Activated T-helper 17 cell treated with anti-CD3 and anti-CD28 coated beads, Interleukin-2, amount 50 U/mL, for 72 hours (primary cell): ENCODE measurements at regions not wholly inside any gene's neighbourhood (a gene's known extent, or its start where the extent isn't known, plus 50 kb on each side); places are given as distances from the start of the nearest gene placed in this dataset.

Source experiments
- ATAC-seq: fragments of 150-1000 bp; cut with Tn5 transposase; replicated peaks from 2 replicates; pipeline ENCODE4 v1.10.0; 2021; ENCODE audit warnings: mild to moderate bottlenecking, moderate library complexity
- H3K27ac Mint-ChIP-seq: one replicate; pipeline ENCODE4 v1.8.0; 2022; ENCODE audit warnings: mixed read lengths
- H3K27me3 Mint-ChIP-seq: one replicate; pipeline ENCODE4 v1.8.0; 2022; ENCODE audit warnings: mixed read lengths
- H3K36me3 Mint-ChIP-seq: one replicate; pipeline ENCODE4 v1.8.0; 2022; ENCODE audit warnings: low read depth, mild to moderate bottlenecking, mixed read lengths
- H3K4me1 Mint-ChIP-seq: one replicate; pipeline ENCODE4 v1.8.0; 2022; ENCODE audit warnings: mixed read lengths
- H3K4me3 Mint-ChIP-seq: one replicate; pipeline ENCODE4 v1.8.0; 2022; ENCODE audit warnings: mild to moderate bottlenecking, mixed read lengths
- H3K9me3 Mint-ChIP-seq: one replicate; pipeline ENCODE4 v1.8.0; 2022; ENCODE audit warnings: mixed read lengths

GRCh38 chr9:95607507-95607906, 90.7 kb upstream of the PTCH1 start:
- Mint-ChIP-seq H3K36me3 (no peaks in the 10 kb centered on the region), H3K27ac (no peak overlapping the region), H3K4me3 (no peak overlapping the region), H3K27me3 (no peaks in the 10 kb centered on the region), H3K4me1 (no peaks in the 10 kb centered on the region), H3K9me3 (no peaks in the 10 kb centered on the region)
- no peak for ATAC-seq

GRCh38 chr9:95606489-95607350, 89.9 kb upstream of the PTCH1 start:
- ATAC-seq, result no peak
- Mint-ChIP-seq H3K36me3 (no peaks in the 10 kb centered on the region), H3K4me1 (no peaks in the 10 kb centered on the region), H3K9me3 (no peaks in the 10 kb centered on the region), H3K27ac (no peak overlapping the region), H3K27me3 (no peaks in the 10 kb centered on the region), H3K4me3 (no peak overlapping the region)

- no peak overlapping the region for H3K4me3 Mint-ChIP-seq
- no peak for ATAC-seq
- no peaks in the 10 kb centered on the region for H3K36me3 Mint-ChIP-seq
- H3K4me1 Mint-ChIP-seq, result no peaks in the 10 kb centered on the region
- H3K9me3 Mint-ChIP-seq, result no peaks in the 10 kb centered on the region
- H3K27me3 Mint-ChIP-seq, result no peaks in the 10 kb centered on the region
- H3K27ac Mint-ChIP-seq, result no peak overlapping the region
These were observed 89.2 kb upstream of the PTCH1 start for GRCh38 chr9:95605816-95606488.

GRCh38 chr9:95605101-95605500, 88.3 kb upstream of the PTCH1 start:
- Mint-ChIP-seq H3K27me3 (no peaks in the 10 kb centered on the region), H3K9me3 (no peaks in the 10 kb centered on the region), H3K4me1 (no peaks in the 10 kb centered on the region), H3K4me3 (no peak overlapping the region), H3K36me3 (no peaks in the 10 kb centered on the region), H3K27ac (no peak overlapping the region)
- ATAC-seq, result no peak

GRCh38 chr9:95598236-95598635, 81.5 kb upstream of the PTCH1 start:
- no peak for ATAC-seq
- no peaks in the 10 kb centered on the region for H3K4me1 Mint-ChIP-seq
- no peak overlapping the region for H3K4me3 Mint-ChIP-seq
- H3K27ac Mint-ChIP-seq, result no peak overlapping the region
- H3K9me3 Mint-ChIP-seq, result no peaks in the 10 kb centered on the region
- no peaks in the 10 kb centered on the region for H3K27me3 Mint-ChIP-seq
- no peaks in the 10 kb centered on the region for H3K36me3 Mint-ChIP-seq

GRCh38 chr9:95595721-95596295, 79.0 kb upstream of the PTCH1 start:
- no peak overlapping the region for H3K27ac Mint-ChIP-seq
- H3K27me3 Mint-ChIP-seq, result no peaks in the 10 kb centered on the region
- no peak overlapping the region for H3K4me3 Mint-ChIP-seq
- no peaks in the 10 kb centered on the region for H3K36me3 Mint-ChIP-seq
- no peaks in the 10 kb centered on the region for H3K9me3 Mint-ChIP-seq
- no peaks in the 10 kb centered on the region for H3K4me1 Mint-ChIP-seq
- ATAC-seq, result no peak

GRCh38 chr9:95592931-95593330, 76.2 kb upstream of the PTCH1 start:
- ATAC-seq, result no peak
- no peaks in the 10 kb centered on the region for H3K9me3 Mint-ChIP-seq
- H3K4me1 Mint-ChIP-seq, result no peaks in the 10 kb centered on the region
- H3K27ac Mint-ChIP-seq, result no peak overlapping the region
- H3K4me3 Mint-ChIP-seq, result no peak overlapping the region
- H3K27me3 Mint-ChIP-seq, result peaks cover 3% of the 10 kb centered on the region
- no peaks in the 10 kb centered on the region for H3K36me3 Mint-ChIP-seq

- Mint-ChIP-seq H3K36me3 (no peaks in the 10 kb centered on the region), H3K27me3 (peaks cover 3% of the 10 kb centered on the region), H3K27ac (no peak overlapping the region), H3K4me3 (no peak overlapping the region), H3K9me3 (no peaks in the 10 kb centered on the region), H3K4me1 (no peaks in the 10 kb centered on the region)
- no peak for ATAC-seq
These were observed 72.2 kb upstream of the PTCH1 start for GRCh38 chr9:95588724-95589588.

- no peaks in the 10 kb centered on the region for H3K4me1 Mint-ChIP-seq
- ATAC-seq, result no peak
- no peaks in the 10 kb centered on the region for H3K9me3 Mint-ChIP-seq
- no peak overlapping the region for H3K4me3 Mint-ChIP-seq
- H3K27ac Mint-ChIP-seq, result no peak overlapping the region
- H3K27me3 Mint-ChIP-seq, result peaks cover 5% of the 10 kb centered on the region
- H3K36me3 Mint-ChIP-seq, result no peaks in the 10 kb centered on the region
These were observed 70.5 kb upstream of the PTCH1 start for GRCh38 chr9:95587021-95587964.

GRCh38 chr9:95586326-95586725, 69.6 kb upstream of the PTCH1 start:
- Mint-ChIP-seq H3K4me1 (no peaks in the 10 kb centered on the region), H3K27me3 (peaks cover 8% of the 10 kb centered on the region), H3K27ac (no peak overlapping the region), H3K36me3 (no peaks in the 10 kb centered on the region), H3K9me3 (no peaks in the 10 kb centered on the region), H3K4me3 (no peak overlapping the region)
- no peak for ATAC-seq

GRCh38 chr9:95585824-95586223, 69.1 kb upstream of the PTCH1 start:
- no peaks in the 10 kb centered on the region for H3K9me3 Mint-ChIP-seq
- no peak for ATAC-seq

GRCh38 chr9:95584176-95584575, 67.4 kb upstream of the PTCH1 start:
- no peak overlapping the region for H3K4me3 Mint-ChIP-seq
- H3K27ac Mint-ChIP-seq, result no peak overlapping the region
- no peak for ATAC-seq
- no peaks in the 10 kb centered on the region for H3K4me1 Mint-ChIP-seq
- no peaks in the 10 kb centered on the region for H3K9me3 Mint-ChIP-seq
- peaks cover 5% of the 10 kb centered on the region for H3K27me3 Mint-ChIP-seq
- no peaks in the 10 kb centered on the region for H3K36me3 Mint-ChIP-seq

More at GRCh38 chr9:95585824-95586223, 69.1 kb upstream of the PTCH1 start:
- Mint-ChIP-seq H3K4me3 (no peak overlapping the region), H3K36me3 (no peaks in the 10 kb centered on the region), H3K4me1 (no peaks in the 10 kb centered on the region), H3K27ac (no peak overlapping the region), H3K27me3 (peaks cover 8% of the 10 kb centered on the region)

- no peak overlapping the region for H3K4me3 Mint-ChIP-seq
These were observed 65.1 kb upstream of the PTCH1 start for GRCh38 chr9:95581900-95582299.

More at GRCh38 chr9:95581900-95582299, 65.1 kb upstream of the PTCH1 start:
- ATAC-seq, result no peak
- H3K27me3 Mint-ChIP-seq, result peaks cover 10% of the 10 kb centered on the region
- H3K4me1 Mint-ChIP-seq, result no peaks in the 10 kb centered on the region
- H3K27ac Mint-ChIP-seq, result no peak overlapping the region
- H3K9me3 Mint-ChIP-seq, result no peaks in the 10 kb centered on the region
- no peaks in the 10 kb centered on the region for H3K36me3 Mint-ChIP-seq
